Sigmoid colon (tissue), 4 donors: ENCODE measurements at regions not wholly inside any gene's neighbourhood (a gene's known extent, or its start where the extent isn't known, plus 50 kb on each side); places are given as distances from the start of the nearest gene placed in this dataset.

Source experiments
- CTCF ChIP-seq, 4 experiments: fragments of 450-650 bp in 3 of 4; fragments of 200-600 bp in 1 of 4; IDR thresholded peaks; one replicate each; pipeline ENCODE4 v1.5.1; 2016 to 2019; ENCODE audit warnings: antibody characterized with exemption in 4 of 4, mild to moderate bottlenecking in 3 of 4, moderate library complexity in 2 of 4
- EP300 ChIP-seq, 4 donors: sonication (generic); formaldehyde crosslinking; IDR thresholded peaks; one replicate each; pipeline ENCODE4 v1.6.1; 2017; ENCODE audit warnings: antibody characterized with exemption in 4 of 4
- POLR2AphosphoS5 ChIP-seq, 4 donors: sonication (generic); formaldehyde crosslinking; IDR thresholded peaks; one replicate each; pipeline ENCODE4 v1.6.1; 2017; ENCODE audit warnings: antibody characterized with exemption in 4 of 4

- TF ChIP-seq CTCF (IDR thresholded peaks at IDR 0.05) (no peak), EP300 (IDR thresholded peaks at IDR 0.05) (no peak), POLR2AphosphoS5 (IDR thresholded peaks at IDR 0.05) (no peak)
Measured at GRCh38 chr1:102783487-102783886, 324.8 kb downstream of the COL11A1 start.
